ENCODE measurements at regions not wholly inside any gene's neighbourhood (a gene's known extent, or its start where the extent isn't known, plus 50 kb on each side); places are given as distances from the start of the nearest gene placed in this dataset.

- no TSS peak for BruUV-seq (replicated peaks)
- intact Hi-C loops (cut with micrococcal nuclease; ENCODE audit: unreplicated experiment) (no loop called here), in situ Hi-C loops (cut with HindIII; ENCODE audit: low pct_unique_long_range_greater_than_20kb, low sequenced_read_pairs) (no loop called here)
- Histone ChIP-seq H3K36me3 (ENCODE audit: control insufficient read depth, insufficient read depth, low read length) (no peaks in the 10 kb centered on the region), H3K4me3 (ENCODE audit: low read depth in 2 of 2, low read length in 2 of 2) (no peak overlapping the region), H3K27me3 (ENCODE audit: control insufficient read depth, insufficient read depth, low read length) (no peaks in the 10 kb centered on the region), H3K9me3 (ENCODE audit: control insufficient read depth, insufficient read depth, low read depth, low read length) (0 out of 2 replicates have a peak, but pooled peaks cover 3% of the 10 kb centered on the region), H3K27ac (ENCODE audit: low read length) (no peak overlapping the region), H3K4me1 (ENCODE audit: control insufficient read depth, insufficient read depth, low read length) (no peaks in the 10 kb centered on the region)
- TF ChIP-seq CTCF (IDR thresholded peaks at IDR 0.05) (no peak), TCF7L2 (IDR thresholded peaks at IDR 0.05; ENCODE audit: low read depth, low read length) (no peak), SIN3A (IDR thresholded peaks at IDR 0.05; ENCODE audit: borderline replicate concordance, insufficient read depth, low read depth, low read length) (no peak), REST (IDR thresholded peaks at IDR 0.05; ENCODE audit: insufficient read depth in 1 of 2, low read depth in 2 of 2, low read length in 1 of 2) (no peak), POLR2AphosphoS5 (IDR thresholded peaks at IDR 0.05; ENCODE audit: low read depth, low read length) (no peak)
- no peak for DNase-seq (ENCODE audit: low read depth, low spot score)
- ChIA-PET POLR2A (no interaction called here), CTCF (no interaction called here)
- ATAC-seq: no peak
Measured at GRCh38 chr3:104198131-104198530, 1168.6 kb upstream of the ALCAM start.

- no peaks in the 10 kb centered on the region for H3K27me3 ChIP-seq (ENCODE audit: control insufficient read depth, insufficient read depth, low read length)
- BruUV-seq (replicated peaks): no TSS peak
- TF ChIP-seq CTCF (IDR thresholded peaks at IDR 0.05) (no peak), SIN3A (IDR thresholded peaks at IDR 0.05; ENCODE audit: borderline replicate concordance, insufficient read depth, low read depth, low read length) (no peak), POLR2AphosphoS5 (IDR thresholded peaks at IDR 0.05; ENCODE audit: low read depth, low read length) (no peak), TCF7L2 (IDR thresholded peaks at IDR 0.05; ENCODE audit: low read depth, low read length) (no peak), REST (IDR thresholded peaks at IDR 0.05; ENCODE audit: insufficient read depth in 1 of 2, low read depth in 2 of 2, low read length in 1 of 2) (no peak)
- DNase-seq (ENCODE audit: low read depth, low spot score) (no peak), ATAC-seq (no peak)
- no peak overlapping the region for H3K4me3 ChIP-seq (ENCODE audit: low read depth in 2 of 2, low read length in 2 of 2)
- no peaks in the 10 kb centered on the region for H3K36me3 ChIP-seq (ENCODE audit: control insufficient read depth, insufficient read depth, low read length)
- intact Hi-C loops (cut with micrococcal nuclease; ENCODE audit: unreplicated experiment) (no loop called here), in situ Hi-C loops (cut with HindIII; ENCODE audit: low pct_unique_long_range_greater_than_20kb, low sequenced_read_pairs) (no loop called here)
- POLR2A ChIA-PET: no interaction called here
- no peaks in the 10 kb centered on the region for H3K4me1 ChIP-seq (ENCODE audit: control insufficient read depth, insufficient read depth, low read length)
- H3K9me3 ChIP-seq (ENCODE audit: control insufficient read depth, insufficient read depth, low read depth, low read length): no peaks in the 10 kb centered on the region
- H3K27ac ChIP-seq (ENCODE audit: low read length): no peak overlapping the region
- CTCF ChIA-PET: no interaction called here
Measured at GRCh38 chr3:104206925-104207324, 1159.8 kb upstream of the ALCAM start.
